GM23338 (cell line): ENCODE measurements at regions not wholly inside any gene's neighbourhood (a gene's known extent, or its start where the extent isn't known, plus 50 kb on each side); places are given as distances from the start of the nearest gene placed in this dataset.

Experiments
- CREB1 ChIP-seq: fragments of 250-450 bp; sonication (Bioruptor Pico); IDR thresholded peaks from 2 replicates; pipeline ENCODE4 v1.5.0; 2020; ENCODE audit warnings: low read depth, mild to moderate bottlenecking, moderate library complexity
- ETS1 ChIP-seq: IDR thresholded peaks from 2 replicates; pipeline ENCODE4 v1.6.1; 2016; ENCODE audit warnings: antibody characterized with exemption
- EZH2 ChIP-seq: fragments of 200-600 bp; sonication (generic); IDR thresholded peaks from one replicate; pipeline ENCODE4 v1.8.0; 2017; ENCODE audit warnings: antibody characterized with exemption, mild to moderate bottlenecking, low read depth; ENCODE audit not compliant: unreplicated experiment
- EZH2phosphoT487 ChIP-seq: fragments of 200-600 bp; sonication (generic); IDR thresholded peaks from one replicate; pipeline ENCODE4 v1.8.1; 2018; ENCODE audit warnings: antibody characterized with exemption; ENCODE audit not compliant: unreplicated experiment
- JUNB ChIP-seq: IDR thresholded peaks from one replicate; pipeline ENCODE4 v1.6.1; 2016; ENCODE audit warnings: antibody characterized with exemption; ENCODE audit not compliant: unreplicated experiment
- NANOG ChIP-seq: IDR thresholded peaks from 2 replicates; pipeline ENCODE4 v1.6.1; 2016; ENCODE audit warnings: antibody characterized with exemption, borderline replicate concordance
- POLR2AphosphoS5 ChIP-seq: IDR thresholded peaks from 2 replicates; pipeline ENCODE4 v1.6.1; 2016; ENCODE audit warnings: antibody characterized with exemption, low read depth
- ZNF114 ChIP-seq: fragments of 250-450 bp; sonication (Bioruptor Pico); IDR thresholded peaks from 2 replicates; pipeline ENCODE4 v1.5.0; 2020; ENCODE audit warnings: mild to moderate bottlenecking, moderate library complexity
- ZNF331 ChIP-seq: fragments of 250-450 bp; sonication (Bioruptor Pico); IDR thresholded peaks from 2 replicates; pipeline ENCODE4 v1.5.0; 2020; ENCODE audit warnings: low read depth, mild to moderate bottlenecking, moderate library complexity
- TF ChIP-seq, protein P1 (sequence below), 2 experiments: fragments of 200-600 bp in 1 of 2; sonication (generic) in 1 of 2; conservative IDR thresholded peaks; 2 replicates each; pipeline versions ENCODE4 v1.5.1 to v1.6.1; 2016 to 2017; ENCODE audit warnings: antibody characterized with exemption in 2 of 2, low read depth in 2 of 2, mild to moderate bottlenecking in 2 of 2, moderate library complexity in 1 of 2
- TF ChIP-seq, protein P2 (sequence below): fragments of 250-450 bp; sonication (Bioruptor Pico); IDR thresholded peaks from 2 replicates; pipeline ENCODE4 v1.5.0; 2020; ENCODE audit warnings: mild to moderate bottlenecking, moderate library complexity
- TF ChIP-seq, protein P3 (sequence below): IDR thresholded peaks from one replicate; pipeline ENCODE4 v1.6.1; 2018; ENCODE audit warnings: antibody characterized with exemption; ENCODE audit not compliant: unreplicated experiment

DNA sequence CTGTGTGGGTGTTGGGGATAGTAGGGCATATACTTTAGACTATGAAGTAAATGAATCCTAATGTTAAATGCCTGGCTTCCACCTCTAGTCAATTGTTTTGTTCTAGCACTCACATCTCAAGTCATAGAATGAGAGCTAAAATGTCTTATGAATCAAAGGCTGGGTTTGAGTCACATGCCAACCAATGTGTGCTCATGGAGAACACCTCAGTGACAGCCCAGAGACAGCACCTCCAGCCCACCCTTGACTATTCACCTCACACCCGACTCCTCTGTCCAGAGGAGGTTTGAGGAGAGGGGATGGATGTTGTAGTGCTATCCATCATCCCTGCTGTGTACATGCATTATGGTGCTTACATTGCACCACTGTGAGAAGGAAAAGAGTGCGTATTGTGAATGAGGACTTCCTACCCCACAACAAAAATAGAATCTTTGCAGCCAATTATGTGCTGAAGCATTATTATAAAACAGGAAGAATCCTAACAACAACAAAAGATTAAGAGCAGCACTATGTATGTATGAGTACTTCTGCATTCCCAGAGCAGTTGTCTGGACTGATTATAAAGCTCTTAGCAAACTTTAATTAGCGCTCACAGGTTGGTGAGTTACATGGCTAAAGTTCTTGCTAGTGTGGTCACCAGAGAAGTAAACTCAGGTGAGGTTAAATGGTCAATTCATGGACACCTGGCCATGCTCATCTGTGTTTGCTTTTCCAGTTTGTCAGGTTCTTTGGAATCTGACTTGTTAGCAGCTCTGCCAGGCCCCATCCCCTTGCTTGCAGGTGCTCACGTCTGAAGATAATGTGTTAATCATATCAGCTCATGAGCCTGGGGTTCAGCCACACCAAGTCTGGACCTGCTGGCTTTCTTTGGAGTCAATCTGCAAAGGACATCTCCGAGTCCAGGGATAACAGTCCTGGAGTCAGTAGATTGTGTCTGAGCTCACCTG is 55.3 kb upstream of the NABP1 start:
- TF ChIP-seq EZH2phosphoT487 (no peak), ZNF331 (CRISPR knock-in tag) (no peak), EZH2 (no peak), ZNF114 (CRISPR knock-in tag) (no peak), CREB1 (no peak), POLR2AphosphoS5 (no peak), JUNB (no peak), ETS1 (no peak), NANOG (no peak)
- TF ChIP-seq, protein P1, sequence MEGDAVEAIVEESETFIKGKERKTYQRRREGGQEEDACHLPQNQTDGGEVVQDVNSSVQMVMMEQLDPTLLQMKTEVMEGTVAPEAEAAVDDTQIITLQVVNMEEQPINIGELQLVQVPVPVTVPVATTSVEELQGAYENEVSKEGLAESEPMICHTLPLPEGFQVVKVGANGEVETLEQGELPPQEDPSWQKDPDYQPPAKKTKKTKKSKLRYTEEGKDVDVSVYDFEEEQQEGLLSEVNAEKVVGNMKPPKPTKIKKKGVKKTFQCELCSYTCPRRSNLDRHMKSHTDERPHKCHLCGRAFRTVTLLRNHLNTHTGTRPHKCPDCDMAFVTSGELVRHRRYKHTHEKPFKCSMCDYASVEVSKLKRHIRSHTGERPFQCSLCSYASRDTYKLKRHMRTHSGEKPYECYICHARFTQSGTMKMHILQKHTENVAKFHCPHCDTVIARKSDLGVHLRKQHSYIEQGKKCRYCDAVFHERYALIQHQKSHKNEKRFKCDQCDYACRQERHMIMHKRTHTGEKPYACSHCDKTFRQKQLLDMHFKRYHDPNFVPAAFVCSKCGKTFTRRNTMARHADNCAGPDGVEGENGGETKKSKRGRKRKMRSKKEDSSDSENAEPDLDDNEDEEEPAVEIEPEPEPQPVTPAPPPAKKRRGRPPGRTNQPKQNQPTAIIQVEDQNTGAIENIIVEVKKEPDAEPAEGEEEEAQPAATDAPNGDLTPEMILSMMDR (conservative IDR thresholded peaks at IDR 0.05; ENCODE audit: low read depth in 2 of 2), result no peak
- TF ChIP-seq, protein P2, sequence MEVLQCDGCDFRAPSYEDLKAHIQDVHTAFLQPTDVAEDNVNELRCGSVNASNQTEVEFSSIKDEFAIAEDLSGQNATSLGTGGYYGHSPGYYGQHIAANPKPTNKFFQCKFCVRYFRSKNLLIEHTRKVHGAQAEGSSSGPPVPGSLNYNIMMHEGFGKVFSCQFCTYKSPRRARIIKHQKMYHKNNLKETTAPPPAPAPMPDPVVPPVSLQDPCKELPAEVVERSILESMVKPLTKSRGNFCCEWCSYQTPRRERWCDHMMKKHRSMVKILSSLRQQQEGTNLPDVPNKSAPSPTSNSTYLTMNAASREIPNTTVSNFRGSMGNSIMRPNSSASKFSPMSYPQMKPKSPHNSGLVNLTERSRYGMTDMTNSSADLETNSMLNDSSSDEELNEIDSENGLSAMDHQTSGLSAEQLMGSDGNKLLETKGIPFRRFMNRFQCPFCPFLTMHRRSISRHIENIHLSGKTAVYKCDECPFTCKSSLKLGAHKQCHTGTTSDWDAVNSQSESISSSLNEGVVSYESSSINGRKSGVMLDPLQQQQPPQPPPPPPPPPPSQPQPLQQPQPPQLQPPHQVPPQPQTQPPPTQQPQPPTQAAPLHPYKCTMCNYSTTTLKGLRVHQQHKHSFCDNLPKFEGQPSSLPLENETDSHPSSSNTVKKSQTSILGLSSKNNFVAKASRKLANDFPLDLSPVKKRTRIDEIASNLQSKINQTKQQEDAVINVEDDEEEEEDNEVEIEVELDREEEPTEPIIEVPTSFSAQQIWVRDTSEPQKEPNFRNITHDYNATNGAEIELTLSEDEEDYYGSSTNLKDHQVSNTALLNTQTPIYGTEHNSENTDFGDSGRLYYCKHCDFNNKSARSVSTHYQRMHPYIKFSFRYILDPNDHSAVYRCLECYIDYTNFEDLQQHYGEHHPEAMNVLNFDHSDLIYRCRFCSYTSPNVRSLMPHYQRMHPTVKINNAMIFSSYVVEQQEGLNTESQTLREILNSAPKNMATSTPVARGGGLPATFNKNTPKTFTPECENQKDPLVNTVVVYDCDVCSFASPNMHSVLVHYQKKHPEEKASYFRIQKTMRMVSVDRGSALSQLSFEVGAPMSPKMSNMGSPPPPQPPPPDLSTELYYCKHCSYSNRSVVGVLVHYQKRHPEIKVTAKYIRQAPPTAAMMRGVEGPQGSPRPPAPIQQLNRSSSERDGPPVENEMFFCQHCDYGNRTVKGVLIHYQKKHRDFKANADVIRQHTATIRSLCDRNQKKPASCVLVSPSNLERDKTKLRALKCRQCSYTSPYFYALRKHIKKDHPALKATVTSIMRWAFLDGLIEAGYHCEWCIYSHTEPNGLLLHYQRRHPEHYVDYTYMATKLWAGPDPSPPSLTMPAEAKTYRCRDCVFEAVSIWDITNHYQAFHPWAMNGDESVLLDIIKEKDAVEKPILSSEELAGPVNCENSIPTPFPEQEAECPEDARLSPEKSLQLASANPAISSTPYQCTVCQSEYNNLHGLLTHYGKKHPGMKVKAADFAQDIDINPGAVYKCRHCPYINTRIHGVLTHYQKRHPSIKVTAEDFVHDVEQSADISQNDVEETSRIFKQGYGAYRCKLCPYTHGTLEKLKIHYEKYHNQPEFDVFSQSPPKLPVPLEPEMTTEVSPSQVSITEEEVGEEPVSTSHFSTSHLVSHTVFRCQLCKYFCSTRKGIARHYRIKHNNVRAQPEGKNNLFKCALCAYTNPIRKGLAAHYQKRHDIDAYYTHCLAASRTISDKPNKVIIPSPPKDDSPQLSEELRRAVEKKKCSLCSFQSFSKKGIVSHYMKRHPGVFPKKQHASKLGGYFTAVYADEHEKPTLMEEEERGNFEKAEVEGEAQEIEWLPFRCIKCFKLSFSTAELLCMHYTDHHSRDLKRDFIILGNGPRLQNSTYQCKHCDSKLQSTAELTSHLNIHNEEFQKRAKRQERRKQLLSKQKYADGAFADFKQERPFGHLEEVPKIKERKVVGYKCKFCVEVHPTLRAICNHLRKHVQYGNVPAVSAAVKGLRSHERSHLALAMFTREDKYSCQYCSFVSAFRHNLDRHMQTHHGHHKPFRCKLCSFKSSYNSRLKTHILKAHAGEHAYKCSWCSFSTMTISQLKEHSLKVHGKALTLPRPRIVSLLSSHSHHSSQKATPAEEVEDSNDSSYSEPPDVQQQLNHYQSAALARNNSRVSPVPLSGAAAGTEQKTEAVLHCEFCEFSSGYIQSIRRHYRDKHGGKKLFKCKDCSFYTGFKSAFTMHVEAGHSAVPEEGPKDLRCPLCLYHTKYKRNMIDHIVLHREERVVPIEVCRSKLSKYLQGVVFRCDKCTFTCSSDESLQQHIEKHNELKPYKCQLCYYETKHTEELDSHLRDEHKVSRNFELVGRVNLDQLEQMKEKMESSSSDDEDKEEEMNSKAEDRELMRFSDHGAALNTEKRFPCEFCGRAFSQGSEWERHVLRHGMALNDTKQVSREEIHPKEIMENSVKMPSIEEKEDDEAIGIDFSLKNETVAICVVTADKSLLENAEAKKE (CRISPR knock-in tag), result no peak
- TF ChIP-seq, protein P3, sequence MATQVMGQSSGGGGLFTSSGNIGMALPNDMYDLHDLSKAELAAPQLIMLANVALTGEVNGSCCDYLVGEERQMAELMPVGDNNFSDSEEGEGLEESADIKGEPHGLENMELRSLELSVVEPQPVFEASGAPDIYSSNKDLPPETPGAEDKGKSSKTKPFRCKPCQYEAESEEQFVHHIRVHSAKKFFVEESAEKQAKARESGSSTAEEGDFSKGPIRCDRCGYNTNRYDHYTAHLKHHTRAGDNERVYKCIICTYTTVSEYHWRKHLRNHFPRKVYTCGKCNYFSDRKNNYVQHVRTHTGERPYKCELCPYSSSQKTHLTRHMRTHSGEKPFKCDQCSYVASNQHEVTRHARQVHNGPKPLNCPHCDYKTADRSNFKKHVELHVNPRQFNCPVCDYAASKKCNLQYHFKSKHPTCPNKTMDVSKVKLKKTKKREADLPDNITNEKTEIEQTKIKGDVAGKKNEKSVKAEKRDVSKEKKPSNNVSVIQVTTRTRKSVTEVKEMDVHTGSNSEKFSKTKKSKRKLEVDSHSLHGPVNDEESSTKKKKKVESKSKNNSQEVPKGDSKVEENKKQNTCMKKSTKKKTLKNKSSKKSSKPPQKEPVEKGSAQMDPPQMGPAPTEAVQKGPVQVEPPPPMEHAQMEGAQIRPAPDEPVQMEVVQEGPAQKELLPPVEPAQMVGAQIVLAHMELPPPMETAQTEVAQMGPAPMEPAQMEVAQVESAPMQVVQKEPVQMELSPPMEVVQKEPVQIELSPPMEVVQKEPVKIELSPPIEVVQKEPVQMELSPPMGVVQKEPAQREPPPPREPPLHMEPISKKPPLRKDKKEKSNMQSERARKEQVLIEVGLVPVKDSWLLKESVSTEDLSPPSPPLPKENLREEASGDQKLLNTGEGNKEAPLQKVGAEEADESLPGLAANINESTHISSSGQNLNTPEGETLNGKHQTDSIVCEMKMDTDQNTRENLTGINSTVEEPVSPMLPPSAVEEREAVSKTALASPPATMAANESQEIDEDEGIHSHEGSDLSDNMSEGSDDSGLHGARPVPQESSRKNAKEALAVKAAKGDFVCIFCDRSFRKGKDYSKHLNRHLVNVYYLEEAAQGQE, result no peak
